ENCODE measurements at regions not wholly inside any gene's neighbourhood (a gene's known extent, or its start where the extent isn't known, plus 50 kb on each side); places are given as distances from the start of the nearest gene placed in this dataset.

GRCh38 chr2:5967506-5967905, 275.3 kb downstream of the SOX11 start:
- no peak overlapping the region for H3K4me3 Mint-ChIP-seq (ENCODE audit: unreplicated experiment)
- H3K9me3 Mint-ChIP-seq (ENCODE audit: unreplicated experiment): peaks cover 18% of the 10 kb centered on the region
- no peak for DNase-seq (ENCODE audit: extremely low spot score, unreplicated experiment)
- H3K36me3 Mint-ChIP-seq (ENCODE audit: unreplicated experiment): no peaks in the 10 kb centered on the region
- no peaks in the 10 kb centered on the region for H3K27me3 Mint-ChIP-seq (ENCODE audit: unreplicated experiment)
- TF ChIP-seq CTCF (IDR thresholded peaks at IDR 0.05): no peak
- no peak overlapping the region for H3K27ac Mint-ChIP-seq (ENCODE audit: unreplicated experiment)
- no peaks in the 10 kb centered on the region for H3K4me1 Mint-ChIP-seq (ENCODE audit: unreplicated experiment)

GRCh38 chr2:5969303-5969702, 277.1 kb downstream of the SOX11 start:
- no peaks in the 10 kb centered on the region for H3K27me3 Mint-ChIP-seq (ENCODE audit: unreplicated experiment)
- TF ChIP-seq CTCF (IDR thresholded peaks at IDR 0.05): no peak
- no peak overlapping the region for H3K4me3 Mint-ChIP-seq (ENCODE audit: unreplicated experiment)
- no peaks in the 10 kb centered on the region for H3K4me1 Mint-ChIP-seq (ENCODE audit: unreplicated experiment)
- H3K27ac Mint-ChIP-seq (ENCODE audit: unreplicated experiment): no peak overlapping the region
- H3K36me3 Mint-ChIP-seq (ENCODE audit: unreplicated experiment): no peaks in the 10 kb centered on the region
- H3K9me3 Mint-ChIP-seq (ENCODE audit: unreplicated experiment): peaks cover 11% of the 10 kb centered on the region
- DNase-seq (ENCODE audit: extremely low spot score, unreplicated experiment): peak; percentile 83

- Mint-ChIP-seq H3K36me3 (ENCODE audit: unreplicated experiment) (no peaks in the 10 kb centered on the region), H3K27ac (ENCODE audit: unreplicated experiment) (no peak overlapping the region), H3K4me1 (ENCODE audit: unreplicated experiment) (no peaks in the 10 kb centered on the region), H3K9me3 (ENCODE audit: unreplicated experiment) (peaks cover 11% of the 10 kb centered on the region), H3K27me3 (ENCODE audit: unreplicated experiment) (no peaks in the 10 kb centered on the region), H3K4me3 (ENCODE audit: unreplicated experiment) (no peak overlapping the region)
- DNase-seq (ENCODE audit: extremely low spot score, unreplicated experiment): no peak
- no peak for TF ChIP-seq CTCF (IDR thresholded peaks at IDR 0.05)
Observed at GRCh38 chr2:5970347-5970746, 278.2 kb downstream of the SOX11 start.

GRCh38 chr2:5974477-5974876, 282.3 kb downstream of the SOX11 start:
- DNase-seq (ENCODE audit: extremely low spot score, unreplicated experiment): no peak
- Mint-ChIP-seq H3K4me1 (ENCODE audit: unreplicated experiment) (no peaks in the 10 kb centered on the region), H3K36me3 (ENCODE audit: unreplicated experiment) (no peaks in the 10 kb centered on the region), H3K27ac (ENCODE audit: unreplicated experiment) (no peak overlapping the region), H3K27me3 (ENCODE audit: unreplicated experiment) (no peaks in the 10 kb centered on the region), H3K9me3 (ENCODE audit: unreplicated experiment) (peaks cover 4% of the 10 kb centered on the region), H3K4me3 (ENCODE audit: unreplicated experiment) (no peak overlapping the region)
- no peak for TF ChIP-seq CTCF (IDR thresholded peaks at IDR 0.05)

- no peaks in the 10 kb centered on the region for H3K36me3 Mint-ChIP-seq (ENCODE audit: unreplicated experiment)
- H3K27me3 Mint-ChIP-seq (ENCODE audit: unreplicated experiment): no peaks in the 10 kb centered on the region
Observed at GRCh38 chr2:5975401-5975800, 283.2 kb downstream of the SOX11 start.

More at GRCh38 chr2:5975401-5975800, 283.2 kb downstream of the SOX11 start:
- TF ChIP-seq CTCF (IDR thresholded peaks at IDR 0.05): no peak
- H3K27ac Mint-ChIP-seq (ENCODE audit: unreplicated experiment): no peak overlapping the region
- no peak for DNase-seq (ENCODE audit: extremely low spot score, unreplicated experiment)
- H3K4me1 Mint-ChIP-seq (ENCODE audit: unreplicated experiment): no peaks in the 10 kb centered on the region
- H3K9me3 Mint-ChIP-seq (ENCODE audit: unreplicated experiment): peaks cover 4% of the 10 kb centered on the region
- no peak overlapping the region for H3K4me3 Mint-ChIP-seq (ENCODE audit: unreplicated experiment)

Data from osteocyte (in vitro differentiated cells).